ENCODE measurements at regions not wholly inside any gene's neighbourhood (a gene's known extent, or its start where the extent isn't known, plus 50 kb on each side); places are given as distances from the start of the nearest gene placed in this dataset.

DNA sequence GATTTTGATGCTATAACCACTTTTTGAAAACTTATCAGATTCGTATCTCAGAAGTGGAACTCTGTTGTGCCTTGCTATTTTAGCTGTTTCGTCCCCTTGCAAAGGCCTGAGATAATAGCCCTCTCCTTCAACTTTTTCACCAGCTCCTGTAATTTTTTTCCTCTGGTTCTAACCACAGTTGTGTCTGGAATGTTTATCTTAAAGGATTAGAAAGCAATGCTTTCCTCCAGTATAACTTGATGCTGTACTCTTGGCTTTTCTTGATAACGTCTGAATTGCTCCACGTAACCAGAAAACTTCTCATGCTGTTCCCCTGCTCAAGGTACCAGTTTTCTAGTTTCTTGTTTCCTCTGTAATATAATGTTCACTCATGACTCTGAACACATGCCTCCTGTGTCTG is 209.4 kb downstream of the DTWD2 start:
- no peak for DNase-seq (ENCODE audit: low read depth in 2 of 2, low spot score in 1 of 2)

DNA sequence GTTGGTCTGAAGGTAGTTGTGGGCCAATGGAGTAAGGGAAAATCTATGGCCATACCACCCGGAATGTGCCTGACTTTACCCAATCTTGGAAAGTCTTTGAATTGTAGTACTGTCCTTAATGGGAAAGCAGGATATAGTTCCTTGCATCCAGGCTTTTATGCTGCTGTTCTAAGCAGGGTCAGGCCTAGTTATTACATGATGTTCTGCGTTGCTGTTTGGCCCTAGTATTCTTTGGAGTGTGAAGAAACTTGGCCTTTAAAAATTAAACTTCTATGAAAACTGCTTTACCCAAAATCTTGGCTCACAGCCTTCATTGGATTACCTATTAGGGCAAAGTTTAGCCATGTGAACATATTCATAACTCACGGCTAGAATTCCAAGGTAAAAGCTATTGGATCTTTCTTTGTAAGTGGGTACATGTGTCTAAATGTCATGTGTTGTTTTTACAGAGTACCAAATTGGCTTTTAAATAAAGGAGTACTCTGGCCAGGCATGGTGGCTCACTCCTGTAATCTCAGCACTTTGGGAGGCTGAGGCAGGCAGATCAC is 211.1 kb downstream of the DTWD2 start:
- DNase-seq (ENCODE audit: low read depth in 2 of 2, low spot score in 1 of 2), result no peak

GRCh38 chr5:118776755-118777154 is 211.6 kb downstream of the DTWD2 start:
- DNase-seq (ENCODE audit: low read depth in 2 of 2, low spot score in 1 of 2), result no peak

DNA sequence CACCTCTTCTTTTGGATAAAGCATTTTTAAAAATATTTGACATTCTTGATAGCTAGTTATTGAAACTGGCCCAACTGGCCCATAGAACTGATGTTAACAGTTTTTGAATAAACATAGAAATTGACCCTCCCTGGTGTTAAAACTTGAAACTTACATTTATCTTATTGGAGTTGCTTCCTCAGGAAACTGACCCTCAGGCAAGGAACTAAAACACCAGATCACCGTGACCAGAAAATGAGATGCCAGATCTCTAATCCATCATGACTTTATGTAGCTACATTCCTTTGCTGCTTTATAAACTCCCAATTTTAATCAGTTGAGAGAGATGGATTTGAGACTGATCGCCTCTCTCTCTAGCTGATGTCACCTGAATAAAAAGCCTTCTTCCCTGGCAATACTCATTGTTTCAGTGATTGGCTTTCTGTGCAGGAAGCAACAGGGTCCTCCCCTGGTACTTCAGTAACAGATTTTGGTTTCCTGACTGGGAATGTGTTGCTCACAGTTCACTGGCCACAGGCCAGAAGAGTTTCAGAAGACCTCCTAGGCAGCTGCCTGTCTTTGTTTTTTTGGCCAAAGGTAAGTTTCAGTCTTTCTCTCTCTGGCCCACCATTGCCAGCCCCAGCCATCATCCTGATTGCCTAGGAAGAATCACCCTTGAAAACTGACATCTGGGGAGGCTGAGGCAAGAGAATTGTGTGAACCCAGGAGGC is 212.4 kb downstream of the DTWD2 start:
- DNase-seq (ENCODE audit: low read depth in 2 of 2, low spot score in 1 of 2), result no peak

DNA sequence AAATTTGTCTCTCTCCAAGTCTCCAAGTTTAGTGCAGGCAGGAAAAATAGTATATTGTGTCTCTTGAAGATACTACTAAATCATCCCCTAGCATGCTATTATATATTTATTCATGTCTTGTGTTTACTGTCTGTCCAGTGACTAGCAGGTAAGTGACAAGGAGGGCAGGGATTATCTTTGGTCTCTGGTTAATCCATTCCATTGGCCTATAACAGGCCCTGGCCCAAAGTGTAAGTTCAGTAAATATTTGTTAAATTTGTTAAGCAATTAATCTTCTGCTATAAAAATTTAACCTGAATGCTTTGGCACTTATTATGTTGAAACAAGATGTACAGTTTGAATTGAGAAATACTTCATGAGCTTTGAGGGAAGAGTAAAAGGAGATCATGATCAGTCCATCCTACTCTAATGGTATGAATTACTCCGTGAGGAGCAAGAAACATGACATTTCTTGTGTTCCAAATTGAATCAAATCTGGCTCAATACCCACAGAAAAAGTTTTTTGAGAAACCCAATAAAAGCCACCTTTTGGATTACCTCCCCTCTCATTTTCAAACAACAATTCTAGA is 219.7 kb downstream of the DTWD2 start:
- no peak for DNase-seq (ENCODE audit: low read depth in 2 of 2, low spot score in 1 of 2)

- no peak for DNase-seq (ENCODE audit: low read depth in 2 of 2, low spot score in 1 of 2)
These were observed 226.1 kb downstream of the DTWD2 start for GRCh38 chr5:118762291-118762690.

- no peak for DNase-seq (ENCODE audit: low read depth in 2 of 2, low spot score in 1 of 2)
These were observed 226.5 kb downstream of the DTWD2 start for GRCh38 chr5:118761814-118762213.

GRCh38 chr5:118752969-118753368 is 235.4 kb downstream of the DTWD2 start:
- no peak for DNase-seq (ENCODE audit: low read depth in 2 of 2, low spot score in 1 of 2)

DNA sequence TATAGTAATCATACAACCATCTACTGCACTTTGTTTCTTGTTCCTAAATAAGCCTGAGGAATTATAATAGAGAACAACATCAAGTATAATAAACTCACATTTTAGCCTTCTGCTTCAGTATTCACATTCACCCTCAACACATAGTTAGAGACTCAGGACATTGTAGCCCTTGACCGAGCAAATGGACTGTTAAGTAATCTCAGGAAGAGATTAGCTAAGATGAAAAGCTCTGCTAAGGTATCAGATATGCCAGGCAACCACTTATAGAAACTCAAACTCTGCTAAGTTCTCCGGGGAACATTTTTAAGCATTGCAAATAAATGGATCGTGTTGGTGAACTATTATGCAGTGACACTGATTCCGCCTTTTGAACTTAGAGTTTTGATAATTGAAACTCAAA is 252.0 kb downstream of the DTWD2 start:
- no peak for DNase-seq (ENCODE audit: low read depth in 2 of 2, low spot score in 1 of 2)

GRCh38 chr5:118733394-118733793 is 255.0 kb downstream of the DTWD2 start:
- no peak for DNase-seq (ENCODE audit: low read depth in 2 of 2, low spot score in 1 of 2)

GRCh38 chr5:118728191-118728590 is 260.2 kb downstream of the DTWD2 start:
- no peak for DNase-seq (ENCODE audit: low read depth in 2 of 2, low spot score in 1 of 2)

GRCh38 chr5:118726891-118727290 is 261.5 kb downstream of the DTWD2 start:
- no peak for DNase-seq (ENCODE audit: low read depth in 2 of 2, low spot score in 1 of 2)

DNA sequence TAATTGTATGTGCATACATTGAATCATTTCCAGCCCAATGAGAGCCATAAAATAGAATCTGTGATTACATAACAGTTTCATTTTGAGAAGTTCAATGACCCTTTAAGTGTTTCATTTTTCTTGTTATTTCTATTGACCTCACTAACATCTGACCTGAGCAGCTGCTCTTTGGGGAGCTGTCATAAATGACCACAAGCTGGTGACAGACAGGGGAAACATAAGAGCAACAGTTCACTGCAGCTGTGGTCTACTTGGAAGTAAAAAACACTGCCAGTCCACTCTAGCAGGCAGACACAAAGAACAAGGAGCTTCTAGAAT is 265.4 kb downstream of the DTWD2 start:
- no peak for DNase-seq (ENCODE audit: low read depth in 2 of 2, low spot score in 1 of 2)

DNA sequence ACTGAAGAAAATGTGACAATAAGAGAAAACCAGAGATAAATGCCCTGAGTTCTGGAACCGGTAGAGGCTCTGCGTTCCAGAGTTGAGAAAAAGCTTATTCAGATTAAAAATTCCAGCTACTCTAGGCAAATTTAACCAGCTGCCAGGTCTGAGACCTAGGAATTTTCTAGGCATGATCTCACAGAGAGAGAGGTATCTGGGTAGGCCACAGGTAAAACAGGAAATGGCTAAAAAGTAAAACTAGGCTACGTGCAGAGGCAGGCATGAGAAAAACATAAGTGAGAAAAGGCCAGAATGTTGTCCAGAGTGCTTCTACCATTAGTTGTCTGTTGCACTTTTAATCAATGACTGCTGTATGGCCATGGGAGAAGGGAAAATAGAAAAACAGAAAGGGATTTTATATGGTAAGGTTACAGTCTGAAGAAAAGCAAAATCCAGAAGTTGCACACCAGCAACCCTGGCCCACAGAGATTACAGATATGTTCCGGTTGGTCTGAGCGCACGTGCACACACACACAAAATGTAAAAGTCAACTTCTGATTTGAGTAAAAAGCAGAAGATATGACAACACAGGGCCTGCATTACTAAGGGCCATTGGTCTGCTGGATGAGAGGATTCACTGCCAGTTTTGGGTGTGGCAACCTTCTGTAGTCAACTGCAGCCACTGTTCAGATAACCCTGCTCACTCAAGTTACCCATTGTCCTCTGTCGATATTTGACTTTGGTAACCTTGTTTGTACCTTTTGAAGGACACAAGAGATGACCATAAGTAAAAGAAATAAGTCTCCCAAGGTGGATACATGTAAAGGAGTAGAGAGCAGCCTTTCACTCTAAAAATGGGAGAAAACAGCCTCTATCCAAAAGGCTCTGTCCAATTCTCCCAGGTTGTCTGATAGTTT is 266.0 kb downstream of the DTWD2 start:
- DNase-seq (ENCODE audit: low read depth in 2 of 2, low spot score in 1 of 2), result no peak

DNA sequence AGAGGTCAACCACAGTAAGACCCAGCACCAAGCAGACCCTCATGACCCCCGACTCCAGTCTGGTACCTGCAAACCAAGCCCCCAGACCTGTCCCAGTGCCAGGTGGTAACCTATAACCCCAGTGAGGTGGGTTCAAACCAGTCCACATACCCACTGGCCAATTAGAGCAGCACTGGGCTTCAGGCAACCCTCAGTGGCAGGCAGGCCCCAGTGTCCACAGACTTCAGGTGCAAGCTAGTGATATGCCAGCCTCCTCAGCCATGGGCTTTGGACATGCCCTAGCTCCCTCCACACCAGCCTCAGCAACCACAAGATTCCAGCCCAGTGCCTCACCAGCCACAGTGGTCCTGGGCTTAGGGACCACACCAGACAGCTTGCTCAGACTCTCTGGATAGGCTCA is 276.6 kb downstream of the DTWD2 start:
- DNase-seq (ENCODE audit: low read depth in 2 of 2, low spot score in 1 of 2), result no peak

- DNase-seq (ENCODE audit: low read depth in 2 of 2, low spot score in 1 of 2), result no peak
These were observed 282.2 kb downstream of the DTWD2 start for GRCh38 chr5:118705959-118706667.

- DNase-seq (ENCODE audit: low read depth in 2 of 2, low spot score in 1 of 2), result no peak
These were observed 285.1 kb downstream of the DTWD2 start for GRCh38 chr5:118703241-118703640.

DNA sequence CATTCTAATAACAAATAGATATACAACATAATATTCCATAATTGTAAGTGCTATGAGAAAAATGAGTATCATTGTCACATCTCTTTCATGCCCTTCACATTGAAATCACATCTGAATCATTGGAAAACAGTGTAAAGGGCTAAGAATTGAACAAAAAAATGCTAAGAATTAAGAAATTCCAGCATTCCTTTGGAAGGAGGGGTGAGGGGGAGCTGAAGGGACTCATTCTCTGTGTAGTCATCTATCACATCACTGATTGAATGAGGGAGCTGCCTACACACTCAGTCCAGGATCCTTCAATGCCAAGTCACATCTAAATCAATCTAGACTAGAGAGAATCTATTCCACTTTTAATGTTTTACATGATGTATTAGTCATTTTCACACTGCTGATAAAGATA is 286.6 kb downstream of the DTWD2 start:
- DNase-seq (ENCODE audit: low read depth in 2 of 2, low spot score in 1 of 2), result no peak

DNA sequence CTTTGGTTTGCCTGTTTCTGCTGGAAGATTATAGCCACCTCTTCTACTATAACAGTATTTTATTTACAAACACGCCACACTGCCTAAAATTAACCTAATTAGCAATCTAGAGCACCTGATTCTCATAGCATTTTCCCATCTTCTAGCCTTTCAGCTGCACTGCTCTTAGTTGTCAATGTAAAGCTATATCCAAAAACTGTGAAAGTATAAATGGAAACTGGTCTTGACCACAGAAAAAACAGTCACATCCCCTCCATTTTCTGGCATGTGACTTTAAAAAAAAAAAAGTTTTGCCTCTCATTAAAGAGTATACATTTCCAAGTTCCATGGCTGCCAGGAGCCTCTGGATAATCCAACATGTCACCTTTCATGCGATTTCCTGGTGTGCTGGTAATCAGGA is 287.8 kb downstream of the DTWD2 start:
- DNase-seq (ENCODE audit: low read depth in 2 of 2, low spot score in 1 of 2), result no peak

DNA sequence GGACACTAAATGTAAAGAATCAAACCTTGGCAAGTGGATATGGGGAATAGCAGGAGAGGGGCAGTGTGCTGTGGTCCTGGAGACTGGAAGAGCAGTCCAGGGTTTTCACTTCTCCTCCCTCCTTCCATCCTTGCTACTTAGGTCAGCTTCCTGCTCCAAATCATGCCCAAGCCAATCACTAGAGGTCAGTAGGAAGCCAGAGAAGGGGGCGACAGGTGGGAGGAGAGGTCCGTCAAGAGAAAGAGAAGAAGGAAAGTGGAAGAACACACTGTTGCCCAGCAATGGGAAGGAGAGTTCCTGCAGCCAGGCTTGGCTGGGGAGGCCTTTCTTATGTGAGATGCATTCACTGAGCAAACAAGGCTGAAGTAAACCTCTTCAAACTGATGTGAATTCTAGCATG is 289.6 kb downstream of the DTWD2 start:
- no peak for DNase-seq (ENCODE audit: low read depth in 2 of 2, low spot score in 1 of 2)

DNA sequence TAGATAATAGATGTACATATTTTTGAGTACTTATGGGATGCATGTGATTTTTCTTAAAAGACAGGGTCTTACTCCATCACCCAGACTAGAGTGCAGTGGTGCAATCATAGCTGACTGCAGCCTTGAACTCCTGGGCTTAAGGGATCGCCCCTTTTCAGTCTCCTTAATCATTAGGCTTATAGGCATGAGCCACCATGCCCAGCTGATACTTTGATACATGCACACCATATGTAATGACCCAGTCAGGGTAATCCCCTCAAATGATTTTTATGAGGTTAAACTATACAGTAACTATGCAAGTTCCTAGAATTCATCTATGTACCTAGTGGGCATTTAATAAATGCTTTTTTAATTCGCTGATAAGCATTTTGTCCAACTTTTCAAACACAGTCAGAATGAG is 292.3 kb downstream of the DTWD2 start:
- no peak for DNase-seq (ENCODE audit: low read depth in 2 of 2, low spot score in 1 of 2)
